ENCODE measurements at regions not wholly inside any gene's neighbourhood (a gene's known extent, or its start where the extent isn't known, plus 50 kb on each side); places are given as distances from the start of the nearest gene placed in this dataset.

DNA sequence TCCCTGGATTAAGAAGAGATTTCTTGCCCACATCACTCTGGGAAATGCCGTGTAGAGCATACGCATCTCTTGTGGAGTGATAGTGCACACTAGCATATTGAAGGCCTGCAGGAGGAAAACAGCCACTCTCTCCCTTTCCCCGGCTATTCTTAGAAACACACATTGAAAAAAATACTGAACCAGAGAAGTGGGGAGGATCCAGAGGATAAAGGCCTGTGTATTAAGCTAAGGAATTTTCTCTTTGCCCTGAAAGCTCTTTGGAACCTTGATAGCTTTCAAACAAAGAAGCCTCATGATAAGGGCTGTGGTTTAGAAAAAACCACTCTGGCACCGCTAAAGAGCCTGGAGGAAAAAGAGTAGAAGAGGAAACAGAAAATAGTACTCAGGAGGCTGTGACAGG is 386.1 kb upstream of the NBEA start:
- TF ChIP-seq CTCF (IDR thresholded peaks at IDR 0.05) (no peak), EZH2 (IDR thresholded peaks at IDR 0.05; ENCODE audit: borderline replicate concordance, insufficient read depth, low read depth, low read length, poor library complexity, severe bottlenecking) (no peak)
